ENCODE measurements at regions not wholly inside any gene's neighbourhood (a gene's known extent, or its start where the extent isn't known, plus 50 kb on each side); places are given as distances from the start of the nearest gene placed in this dataset.
"Not testable (repeated sequence)": the region's sequence is repeated elsewhere in the genome, so short reads cannot be mapped to it uniquely, and the experiment has no call there.

DNA sequence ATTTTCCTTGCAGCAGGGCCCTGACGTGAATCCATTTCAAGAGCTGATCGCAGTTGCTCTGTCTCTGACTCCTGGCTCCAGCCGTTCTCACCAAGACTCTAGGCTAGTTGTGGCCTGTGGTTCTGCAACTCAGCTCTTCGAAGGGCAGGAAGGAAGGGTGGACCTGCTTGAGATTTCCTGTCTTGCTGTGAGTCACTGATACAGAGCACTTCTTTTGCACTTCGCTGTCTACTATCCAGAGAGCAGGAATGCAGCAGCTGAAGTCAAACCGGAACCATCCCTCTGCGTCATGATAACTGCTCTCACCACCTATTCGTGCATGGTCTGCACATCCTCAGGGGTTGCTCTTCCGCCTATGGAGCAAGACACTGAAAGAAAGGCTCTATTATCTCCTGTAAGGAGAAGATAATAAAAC lies 59.7 kb downstream of the RAP2B start:
- TF ChIP-seq, protein P1, sequence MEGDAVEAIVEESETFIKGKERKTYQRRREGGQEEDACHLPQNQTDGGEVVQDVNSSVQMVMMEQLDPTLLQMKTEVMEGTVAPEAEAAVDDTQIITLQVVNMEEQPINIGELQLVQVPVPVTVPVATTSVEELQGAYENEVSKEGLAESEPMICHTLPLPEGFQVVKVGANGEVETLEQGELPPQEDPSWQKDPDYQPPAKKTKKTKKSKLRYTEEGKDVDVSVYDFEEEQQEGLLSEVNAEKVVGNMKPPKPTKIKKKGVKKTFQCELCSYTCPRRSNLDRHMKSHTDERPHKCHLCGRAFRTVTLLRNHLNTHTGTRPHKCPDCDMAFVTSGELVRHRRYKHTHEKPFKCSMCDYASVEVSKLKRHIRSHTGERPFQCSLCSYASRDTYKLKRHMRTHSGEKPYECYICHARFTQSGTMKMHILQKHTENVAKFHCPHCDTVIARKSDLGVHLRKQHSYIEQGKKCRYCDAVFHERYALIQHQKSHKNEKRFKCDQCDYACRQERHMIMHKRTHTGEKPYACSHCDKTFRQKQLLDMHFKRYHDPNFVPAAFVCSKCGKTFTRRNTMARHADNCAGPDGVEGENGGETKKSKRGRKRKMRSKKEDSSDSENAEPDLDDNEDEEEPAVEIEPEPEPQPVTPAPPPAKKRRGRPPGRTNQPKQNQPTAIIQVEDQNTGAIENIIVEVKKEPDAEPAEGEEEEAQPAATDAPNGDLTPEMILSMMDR (conservative IDR thresholded peaks at IDR 0.05; ENCODE audit: low read depth, low read length) = no peak
- TF ChIP-seq EZH2 (IDR thresholded peaks at IDR 0.05; ENCODE audit: borderline replicate concordance, low read depth, low read length, poor library complexity, severe bottlenecking) = no peak
- no peaks in the 10 kb centered on the region for H3K9me3 ChIP-seq (ENCODE audit: low read depth, low read length, poor library complexity, severe bottlenecking)
- POLR2A ChIA-PET (ENCODE audit: low non-redundant PET) = interaction anchor here (0.5 kb wide), 1 partner anchor 195 kb away, joined by 4 read pairs; no protein-coding TSS in a partner anchor
- peak overlapping the region; percentile 81 for H3K27ac ChIP-seq (ENCODE audit: low read depth, low read length, poor library complexity, severe bottlenecking)
- intact Hi-C loops (cut with micrococcal nuclease; ENCODE audit: unreplicated experiment) = no loop called here
- no peaks in the 10 kb centered on the region for H3K36me3 ChIP-seq (ENCODE audit: insufficient read depth, low read length, poor library complexity, severe bottlenecking)
- peak; percentile 96 for DNase-seq (ENCODE audit: low spot score)
- H3K4me3 ChIP-seq (ENCODE audit: low read depth, low read length, poor library complexity, severe bottlenecking) = peak overlapping the region; percentile 12
- H3K27me3 ChIP-seq (replicated peaks; ENCODE audit: insufficient read depth, low read depth, low read length, poor library complexity) = no peaks in the 10 kb centered on the region
- CTCF ChIA-PET = interaction anchor here (1.5 kb wide), 1 partner anchor 179 kb away, joined by 4 read pairs; no protein-coding TSS in a partner anchor
- BruUV-seq (replicated peaks) = no TSS peak
- peaks cover 9% of the 10 kb centered on the region for H3K4me1 ChIP-seq (ENCODE audit: insufficient read depth, low read length, poor library complexity, severe bottlenecking)

DNA sequence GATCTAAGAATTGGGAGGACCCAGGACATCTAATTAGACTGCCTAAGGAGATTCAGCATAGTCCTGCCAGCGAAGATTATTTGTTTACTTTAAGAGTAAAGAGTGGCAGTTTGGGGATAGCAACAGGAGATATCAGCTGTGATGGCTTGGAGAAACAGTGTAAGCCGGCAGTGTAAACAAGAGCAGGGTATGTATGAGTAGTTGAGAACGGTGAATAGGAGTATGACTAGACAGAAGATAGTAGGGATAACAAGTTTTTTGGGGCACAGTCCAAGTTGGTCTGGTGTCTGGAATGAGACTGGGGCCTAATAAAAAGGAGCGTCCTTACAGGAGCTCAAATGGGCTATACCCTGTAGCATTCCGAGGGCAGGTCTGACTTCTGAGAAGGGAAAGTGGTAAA lies 64.9 kb downstream of the RAP2B start:
- H3K27me3 ChIP-seq (replicated peaks; ENCODE audit: insufficient read depth, low read depth, low read length, poor library complexity); CTCF ChIA-PET; BruUV-seq (replicated peaks); H3K4me3 ChIP-seq (ENCODE audit: low read depth, low read length, poor library complexity, severe bottlenecking); intact Hi-C loops (cut with micrococcal nuclease; ENCODE audit: unreplicated experiment); H3K9me3 ChIP-seq (ENCODE audit: low read depth, low read length, poor library complexity, severe bottlenecking); POLR2A ChIA-PET (ENCODE audit: low non-redundant PET); H3K4me1 ChIP-seq (ENCODE audit: insufficient read depth, low read length, poor library complexity, severe bottlenecking); H3K36me3 ChIP-seq (ENCODE audit: insufficient read depth, low read length, poor library complexity, severe bottlenecking); DNase-seq (ENCODE audit: low spot score); H3K27ac ChIP-seq (ENCODE audit: low read depth, low read length, poor library complexity, severe bottlenecking): not testable (repeated sequence)

DNA sequence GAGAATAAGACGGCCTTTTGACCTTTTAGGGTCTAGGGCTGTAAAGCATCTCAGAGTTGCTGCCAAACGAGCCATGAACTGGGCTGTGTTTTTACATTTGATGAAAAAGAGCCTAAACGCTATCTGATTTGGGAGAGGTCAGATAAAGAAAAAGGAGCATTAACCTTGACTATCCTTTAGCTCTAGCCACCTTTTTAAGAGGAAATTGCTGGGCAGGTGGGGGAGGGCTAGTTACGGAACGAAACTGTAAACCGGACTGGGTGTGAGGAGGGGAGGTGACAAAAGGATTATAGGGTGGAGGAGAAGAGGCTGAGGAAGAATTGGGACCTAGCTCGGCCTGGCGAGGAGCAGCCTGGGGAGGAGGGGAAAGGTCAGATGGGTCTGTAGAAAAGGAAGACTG lies 68.4 kb downstream of the RAP2B start:
- H3K27ac ChIP-seq (ENCODE audit: low read depth, low read length, poor library complexity, severe bottlenecking); H3K36me3 ChIP-seq (ENCODE audit: insufficient read depth, low read length, poor library complexity, severe bottlenecking); DNase-seq (ENCODE audit: low spot score); intact Hi-C loops (cut with micrococcal nuclease; ENCODE audit: unreplicated experiment); H3K4me3 ChIP-seq (ENCODE audit: low read depth, low read length, poor library complexity, severe bottlenecking); CTCF ChIA-PET; BruUV-seq (replicated peaks); H3K9me3 ChIP-seq (ENCODE audit: low read depth, low read length, poor library complexity, severe bottlenecking); POLR2A ChIA-PET (ENCODE audit: low non-redundant PET); H3K27me3 ChIP-seq (replicated peaks; ENCODE audit: insufficient read depth, low read depth, low read length, poor library complexity); H3K4me1 ChIP-seq (ENCODE audit: insufficient read depth, low read length, poor library complexity, severe bottlenecking): not testable (repeated sequence)

DNA sequence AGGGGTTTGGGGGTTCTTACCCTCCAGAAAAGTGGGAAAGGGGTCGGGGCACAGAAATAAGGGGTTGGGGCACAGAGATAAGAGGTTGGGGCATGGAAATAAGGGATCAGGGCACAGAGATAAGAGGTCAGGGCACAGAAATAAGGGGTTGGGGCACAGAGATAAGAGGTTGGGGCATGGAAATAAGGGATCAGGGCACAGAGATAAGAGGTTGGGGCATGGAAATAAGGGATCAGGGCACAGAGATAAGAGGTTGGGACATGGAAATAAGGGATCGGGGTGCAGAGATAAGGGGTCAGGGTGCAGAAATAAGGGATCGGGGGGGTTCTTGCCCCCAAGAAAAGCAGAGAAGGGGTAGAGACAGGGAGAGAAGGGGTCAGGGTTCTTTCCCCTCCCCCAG lies 69.2 kb downstream of the RAP2B start:
- POLR2A ChIA-PET (ENCODE audit: low non-redundant PET); H3K4me1 ChIP-seq (ENCODE audit: insufficient read depth, low read length, poor library complexity, severe bottlenecking); DNase-seq (ENCODE audit: low spot score); H3K4me3 ChIP-seq (ENCODE audit: low read depth, low read length, poor library complexity, severe bottlenecking); H3K9me3 ChIP-seq (ENCODE audit: low read depth, low read length, poor library complexity, severe bottlenecking); CTCF ChIA-PET; H3K27ac ChIP-seq (ENCODE audit: low read depth, low read length, poor library complexity, severe bottlenecking); H3K36me3 ChIP-seq (ENCODE audit: insufficient read depth, low read length, poor library complexity, severe bottlenecking); intact Hi-C loops (cut with micrococcal nuclease; ENCODE audit: unreplicated experiment); BruUV-seq (replicated peaks); H3K27me3 ChIP-seq (replicated peaks; ENCODE audit: insufficient read depth, low read depth, low read length, poor library complexity): not testable (repeated sequence)

DNA sequence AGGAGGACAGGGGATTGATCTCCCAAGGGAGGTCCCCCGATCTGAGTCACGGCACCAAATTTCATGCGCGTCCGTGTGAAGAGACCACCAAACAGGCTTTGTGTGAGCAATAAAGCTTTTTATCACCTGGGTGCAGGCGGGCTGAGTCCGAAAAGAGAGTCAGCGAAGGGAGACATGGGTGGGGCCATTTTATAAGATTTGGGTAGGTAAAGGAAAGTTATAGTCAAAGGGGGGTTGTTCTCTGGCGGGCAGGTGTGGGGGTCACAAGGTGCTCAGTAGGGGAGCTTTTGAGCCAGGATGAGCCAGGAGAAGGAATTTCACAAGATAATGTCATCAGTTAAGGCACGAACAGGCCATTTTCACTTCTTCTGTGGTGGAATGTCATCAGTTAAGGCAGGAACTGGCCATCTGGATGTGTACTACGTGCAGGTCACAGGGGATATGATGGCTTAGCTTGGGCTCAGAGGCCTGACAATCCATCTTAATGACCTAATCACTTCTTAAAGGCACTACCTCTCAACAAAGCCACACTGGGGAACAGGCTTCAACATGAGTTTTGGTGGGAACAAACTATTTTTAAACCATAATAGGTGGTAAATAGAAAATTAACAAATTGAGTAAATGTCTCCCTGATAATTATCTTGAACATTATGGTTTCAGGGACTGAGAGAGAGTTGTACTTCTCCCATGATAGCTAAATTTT lies 70.2 kb downstream of the RAP2B start:
- BruUV-seq (replicated peaks); H3K27me3 ChIP-seq (replicated peaks; ENCODE audit: insufficient read depth, low read depth, low read length, poor library complexity); intact Hi-C loops (cut with micrococcal nuclease; ENCODE audit: unreplicated experiment); H3K9me3 ChIP-seq (ENCODE audit: low read depth, low read length, poor library complexity, severe bottlenecking); H3K4me3 ChIP-seq (ENCODE audit: low read depth, low read length, poor library complexity, severe bottlenecking); H3K36me3 ChIP-seq (ENCODE audit: insufficient read depth, low read length, poor library complexity, severe bottlenecking); H3K27ac ChIP-seq (ENCODE audit: low read depth, low read length, poor library complexity, severe bottlenecking); H3K4me1 ChIP-seq (ENCODE audit: insufficient read depth, low read length, poor library complexity, severe bottlenecking); CTCF ChIA-PET; DNase-seq (ENCODE audit: low spot score); POLR2A ChIA-PET (ENCODE audit: low non-redundant PET): not testable (repeated sequence)
